RWPE2 (cell line): ENCODE measurements at regions not wholly inside any gene's neighbourhood (a gene's known extent, or its start where the extent isn't known, plus 50 kb on each side); places are given as distances from the start of the nearest gene placed in this dataset.

ENCODE experiments used
- ATAC-seq: fragments of 200-7000 bp; cut with Tn5 transposase; 3 replicates; pipeline ENCODE4 v1.9.1; 2021; ENCODE audit warnings: low read depth
- DNase-seq: peaks from one replicate; pipeline ENCODE4 v3.0.0-alpha.2; 2020; ENCODE audit warnings: low spot score
- H3K27ac ChIP-seq: fragments of 450-650 bp; 2 replicates; pipeline ENCODE4 v1.5.1; 2017; ENCODE audit warnings: mild to moderate bottlenecking; ENCODE audit not compliant: poor library complexity, severe bottlenecking
- H3K27me3 ChIP-seq: fragments of 250-450 bp; sonication (Bioruptor Pico); 2 replicates; pipeline ENCODE4 v1.5.1; 2021; ENCODE audit warnings: mild to moderate bottlenecking, moderate library complexity; ENCODE audit not compliant: insufficient read depth, poor library complexity, severe bottlenecking
- H3K36me3 ChIP-seq: fragments of 250-450 bp; sonication (Bioruptor Pico); 2 replicates; pipeline ENCODE4 v1.5.1; 2020; ENCODE audit warnings: low read depth, mild to moderate bottlenecking, moderate library complexity
- H3K4me1 ChIP-seq: fragments of 250-450 bp; sonication (Bioruptor Pico); 2 replicates; pipeline ENCODE4 v1.5.1; 2021; ENCODE audit warnings: mild to moderate bottlenecking, moderate library complexity; ENCODE audit not compliant: insufficient read depth, poor library complexity, severe bottlenecking
- H3K4me3 ChIP-seq: fragments of 250-450 bp; sonication (Bioruptor Pico); 2 replicates; pipeline ENCODE4 v1.5.1; 2021; ENCODE audit warnings: mild to moderate bottlenecking, moderate library complexity; ENCODE audit not compliant: severe bottlenecking
- H3K9me3 ChIP-seq: fragments of 250-450 bp; sonication (Bioruptor Pico); 2 replicates; pipeline ENCODE4 v1.5.1; 2021; ENCODE audit warnings: mild to moderate bottlenecking, moderate library complexity; ENCODE audit not compliant: severe bottlenecking
- CTCF ChIP-seq: fragments of 450-650 bp; IDR thresholded peaks from one replicate; pipeline ENCODE4 v1.5.1; 2017; ENCODE audit warnings: mild to moderate bottlenecking, moderate library complexity; ENCODE audit not compliant: poor library complexity, severe bottlenecking

GRCh38 chr16:85193115-85193493 is 80.8 kb upstream of the CIBAR2 start:
- no peak for TF ChIP-seq CTCF
- Histone ChIP-seq H3K9me3 (no peaks in the 10 kb centered on the region), H3K4me1 (peaks cover 7% of the 10 kb centered on the region), H3K27ac (no peak overlapping the region), H3K27me3 (no peaks in the 10 kb centered on the region), H3K4me3 (no peak overlapping the region), H3K36me3 (no peaks in the 10 kb centered on the region)
- no peak for DNase-seq
- ATAC-seq = no peak

- no peak for DNase-seq
- TF ChIP-seq CTCF = no peak
- no peaks in the 10 kb centered on the region for H3K9me3 ChIP-seq
- peaks cover 13% of the 10 kb centered on the region for H3K4me1 ChIP-seq
- H3K27me3 ChIP-seq = no peaks in the 10 kb centered on the region
- H3K4me3 ChIP-seq = no peak overlapping the region
- no peak for ATAC-seq
- no peaks in the 10 kb centered on the region for H3K36me3 ChIP-seq
- no peak overlapping the region for H3K27ac ChIP-seq
Observed at GRCh38 chr16:85193876-85194275, 81.6 kb upstream of the CIBAR2 start.

- Histone ChIP-seq H3K4me1 (peaks cover 20% of the 10 kb centered on the region), H3K9me3 (no peaks in the 10 kb centered on the region), H3K27ac (no peak overlapping the region), H3K4me3 (no peak overlapping the region), H3K27me3 (no peaks in the 10 kb centered on the region), H3K36me3 (no peaks in the 10 kb centered on the region)
- DNase-seq = no peak
- TF ChIP-seq CTCF = no peak
- no peak for ATAC-seq
Observed at GRCh38 chr16:85194307-85195270, 82.3 kb upstream of the CIBAR2 start.

GRCh38 chr16:85195271-85195647 is 83.0 kb upstream of the CIBAR2 start:
- Histone ChIP-seq H3K27me3 (no peaks in the 10 kb centered on the region), H3K4me1 (peaks cover 27% of the 10 kb centered on the region), H3K27ac (no peak overlapping the region), H3K4me3 (no peak overlapping the region), H3K9me3 (no peaks in the 10 kb centered on the region), H3K36me3 (no peaks in the 10 kb centered on the region)
- no peak for DNase-seq
- TF ChIP-seq CTCF = no peak
- no peak for ATAC-seq
